ENCODE measurements at regions not wholly inside any gene's neighbourhood (a gene's known extent, or its start where the extent isn't known, plus 50 kb on each side); places are given as distances from the start of the nearest gene placed in this dataset.
"Not testable (repeated sequence)": the region's sequence is repeated elsewhere in the genome, so short reads cannot be mapped to it uniquely, and the experiment has no call there.

DNA sequence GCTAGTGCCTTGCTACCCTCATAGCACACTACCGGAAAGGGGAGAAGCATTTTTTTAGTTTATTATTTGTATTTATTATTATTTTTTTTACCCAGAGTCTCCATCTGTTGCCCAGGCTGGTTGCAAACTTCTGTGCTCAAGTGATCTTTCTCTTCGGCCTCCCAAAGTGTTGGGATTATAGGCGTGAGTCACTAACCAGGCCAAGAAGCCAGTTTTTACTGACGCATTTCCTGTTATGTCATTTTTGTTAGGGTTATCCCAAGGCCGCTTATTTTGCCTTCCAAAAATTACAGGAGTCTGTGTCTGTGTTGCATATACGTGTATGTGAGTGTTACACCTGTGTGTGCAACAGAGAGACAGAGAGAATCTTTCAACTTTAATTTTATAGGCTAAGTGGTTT lies 404.5 kb downstream of the GBA3 start:
- Mint-ChIP-seq H3K4me3 (no peak overlapping the region), H3K4me1 (no peaks in the 10 kb centered on the region), H3K9me3 (peaks cover 7% of the 10 kb centered on the region), H3K27me3 (no peaks in the 10 kb centered on the region), H3K27ac (ENCODE audit: low read depth) (no peak overlapping the region), H3K36me3 (ENCODE audit: insufficient read depth) (peaks cover 1% of the 10 kb centered on the region)
- DNase-seq (ENCODE audit: low spot score in 2 of 2): no peak
- ATAC-seq (replicated peaks; ENCODE audit: extremely low read depth, poor library complexity, severe bottlenecking): no peak

DNA sequence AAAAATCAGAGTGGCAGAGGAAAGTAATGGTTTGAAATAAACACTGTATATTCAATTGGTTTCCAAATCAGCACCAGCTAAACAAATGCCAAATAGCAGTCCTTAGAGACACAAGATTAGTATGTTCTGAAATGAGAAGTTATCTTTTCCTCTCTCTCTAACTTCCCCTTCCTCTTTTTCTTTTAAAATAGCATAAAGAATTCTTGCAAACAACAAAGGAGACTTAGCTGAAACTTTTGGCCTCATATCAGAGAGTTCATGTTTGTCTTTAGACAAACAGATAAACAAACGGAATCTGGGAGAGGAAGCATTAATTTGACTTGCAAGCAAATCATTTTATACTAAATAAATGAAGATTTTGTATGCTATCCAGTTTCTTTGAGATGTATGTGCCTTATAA lies 399.0 kb downstream of the GBA3 start:
- no peak for DNase-seq (ENCODE audit: low spot score in 2 of 2)
- H3K27me3 Mint-ChIP-seq: no peaks in the 10 kb centered on the region
- no peaks in the 10 kb centered on the region for H3K4me1 Mint-ChIP-seq
- peaks cover 1% of the 10 kb centered on the region for H3K36me3 Mint-ChIP-seq (ENCODE audit: insufficient read depth)
- peaks cover 13% of the 10 kb centered on the region for H3K9me3 Mint-ChIP-seq
- no peak overlapping the region for H3K27ac Mint-ChIP-seq (ENCODE audit: low read depth)
- ATAC-seq (replicated peaks; ENCODE audit: extremely low read depth, poor library complexity, severe bottlenecking): no peak
- H3K4me3 Mint-ChIP-seq: no peak overlapping the region

DNA sequence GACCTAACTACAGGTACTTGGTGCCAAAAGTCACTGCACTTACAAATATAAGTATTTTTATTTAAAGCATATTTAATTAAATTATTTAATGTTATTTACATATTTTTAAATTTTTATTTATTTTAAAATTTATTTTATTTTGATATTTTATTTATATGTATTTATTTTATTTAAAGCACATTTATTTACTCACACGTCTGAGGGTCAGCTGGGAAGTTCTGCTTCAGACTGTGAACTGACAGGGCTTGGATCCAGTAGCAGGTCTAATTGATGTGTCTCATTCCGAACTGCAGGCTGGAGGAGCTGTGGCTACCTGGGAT lies 392.5 kb downstream of the GBA3 start:
- Mint-ChIP-seq H3K9me3 (peaks cover 24% of the 10 kb centered on the region), H3K36me3 (ENCODE audit: insufficient read depth) (no peaks in the 10 kb centered on the region), H3K4me1 (no peaks in the 10 kb centered on the region), H3K27me3 (no peaks in the 10 kb centered on the region), H3K4me3 (no peak overlapping the region), H3K27ac (ENCODE audit: low read depth) (no peak overlapping the region)
- ATAC-seq (replicated peaks; ENCODE audit: extremely low read depth, poor library complexity, severe bottlenecking): no peak
- DNase-seq (ENCODE audit: low spot score in 2 of 2): no peak

DNA sequence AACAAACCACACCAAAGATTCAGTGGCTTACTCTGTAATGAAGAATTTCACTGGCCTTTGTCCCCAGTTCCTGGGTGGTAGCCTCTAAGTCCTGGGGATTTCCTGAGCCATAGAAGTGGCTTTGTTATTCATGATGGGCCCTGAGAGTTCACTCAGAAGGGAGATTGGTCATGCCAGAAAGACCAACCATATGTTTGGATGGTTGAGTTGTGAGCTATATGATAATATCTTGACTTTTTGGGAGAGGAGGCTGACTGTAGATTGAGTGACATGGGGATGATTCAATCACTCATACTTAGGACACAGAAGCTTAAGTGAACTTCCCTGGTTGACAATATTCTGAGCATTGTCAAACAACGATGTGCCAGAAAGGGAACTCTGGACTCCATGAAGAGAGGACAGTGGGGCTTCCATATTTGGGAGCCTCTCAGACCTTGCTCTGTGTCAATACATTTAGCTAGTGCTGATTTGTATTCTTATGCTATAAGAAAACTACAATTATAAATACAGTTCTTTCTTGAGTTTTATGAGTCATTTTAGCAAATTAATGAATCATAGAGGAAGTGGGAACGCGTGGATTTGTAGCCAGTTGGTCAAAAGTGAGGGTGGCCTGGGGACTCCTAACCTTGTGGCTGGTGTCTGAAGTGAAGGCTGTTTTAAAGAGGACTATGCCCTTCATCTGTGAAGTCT lies 392.0 kb downstream of the GBA3 start:
- ATAC-seq (replicated peaks; ENCODE audit: extremely low read depth, poor library complexity, severe bottlenecking): no peak
- H3K9me3 Mint-ChIP-seq: peaks cover 19% of the 10 kb centered on the region
- H3K4me1 Mint-ChIP-seq: no peaks in the 10 kb centered on the region
- no peak for DNase-seq (ENCODE audit: low spot score in 2 of 2)
- H3K36me3 Mint-ChIP-seq (ENCODE audit: insufficient read depth): no peaks in the 10 kb centered on the region
- no peaks in the 10 kb centered on the region for H3K27me3 Mint-ChIP-seq
- H3K4me3 Mint-ChIP-seq: no peak overlapping the region
- no peak overlapping the region for H3K27ac Mint-ChIP-seq (ENCODE audit: low read depth)

DNA sequence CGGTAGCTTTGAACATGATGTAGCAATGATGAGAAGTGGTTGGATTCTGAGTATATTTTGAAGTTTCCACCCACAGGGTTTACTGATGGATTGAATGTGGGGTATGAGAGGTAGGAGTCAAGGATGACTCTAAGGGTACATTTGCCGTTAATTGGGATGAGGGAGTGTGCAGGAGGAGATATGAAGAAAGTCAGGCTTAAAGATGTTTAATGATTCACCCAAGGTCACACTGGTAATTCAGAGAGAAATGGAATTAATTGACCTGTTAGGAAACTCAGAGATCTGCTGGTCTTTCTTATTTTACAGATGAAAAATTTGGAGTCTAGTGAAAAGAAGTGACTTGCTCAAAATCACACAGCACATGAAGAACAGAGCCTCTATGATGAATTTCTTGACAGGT lies 390.7 kb downstream of the GBA3 start:
- H3K36me3 Mint-ChIP-seq (ENCODE audit: insufficient read depth): no peaks in the 10 kb centered on the region
- DNase-seq (ENCODE audit: low spot score in 2 of 2) (no peak), ATAC-seq (replicated peaks; ENCODE audit: extremely low read depth, poor library complexity, severe bottlenecking) (no peak)
- no peak overlapping the region for H3K4me3 Mint-ChIP-seq
- H3K4me1 Mint-ChIP-seq: no peaks in the 10 kb centered on the region
- H3K9me3 Mint-ChIP-seq: peaks cover 19% of the 10 kb centered on the region
- H3K27ac Mint-ChIP-seq (ENCODE audit: low read depth): no peak overlapping the region
- H3K27me3 Mint-ChIP-seq: no peaks in the 10 kb centered on the region

DNA sequence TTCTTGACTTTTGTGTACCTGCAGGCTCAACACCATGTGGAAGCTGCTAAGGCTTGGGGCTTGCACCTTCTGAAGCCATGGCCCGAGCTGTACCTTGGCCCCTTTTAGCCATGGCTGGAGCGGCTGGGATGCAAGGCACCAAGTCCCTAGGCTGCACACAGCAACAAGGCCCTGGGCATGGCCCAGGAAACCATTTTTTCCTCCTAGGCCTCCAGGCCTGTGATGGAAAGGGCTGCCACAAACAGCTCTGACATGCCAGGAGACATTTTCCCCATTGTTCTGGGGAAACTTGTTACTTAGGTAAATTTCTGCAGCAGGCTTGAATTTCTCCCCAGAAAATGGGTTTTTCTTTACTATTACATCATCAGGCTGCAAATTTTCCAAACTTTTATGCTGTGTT lies 387.4 kb downstream of the GBA3 start:
- H3K4me3 Mint-ChIP-seq; ATAC-seq (replicated peaks; ENCODE audit: extremely low read depth, poor library complexity, severe bottlenecking); H3K27me3 Mint-ChIP-seq; H3K27ac Mint-ChIP-seq (ENCODE audit: low read depth); DNase-seq (ENCODE audit: low spot score in 2 of 2); H3K4me1 Mint-ChIP-seq; H3K36me3 Mint-ChIP-seq (ENCODE audit: insufficient read depth): not testable (repeated sequence)
- peaks cover 19% of the 10 kb centered on the region for H3K9me3 Mint-ChIP-seq

DNA sequence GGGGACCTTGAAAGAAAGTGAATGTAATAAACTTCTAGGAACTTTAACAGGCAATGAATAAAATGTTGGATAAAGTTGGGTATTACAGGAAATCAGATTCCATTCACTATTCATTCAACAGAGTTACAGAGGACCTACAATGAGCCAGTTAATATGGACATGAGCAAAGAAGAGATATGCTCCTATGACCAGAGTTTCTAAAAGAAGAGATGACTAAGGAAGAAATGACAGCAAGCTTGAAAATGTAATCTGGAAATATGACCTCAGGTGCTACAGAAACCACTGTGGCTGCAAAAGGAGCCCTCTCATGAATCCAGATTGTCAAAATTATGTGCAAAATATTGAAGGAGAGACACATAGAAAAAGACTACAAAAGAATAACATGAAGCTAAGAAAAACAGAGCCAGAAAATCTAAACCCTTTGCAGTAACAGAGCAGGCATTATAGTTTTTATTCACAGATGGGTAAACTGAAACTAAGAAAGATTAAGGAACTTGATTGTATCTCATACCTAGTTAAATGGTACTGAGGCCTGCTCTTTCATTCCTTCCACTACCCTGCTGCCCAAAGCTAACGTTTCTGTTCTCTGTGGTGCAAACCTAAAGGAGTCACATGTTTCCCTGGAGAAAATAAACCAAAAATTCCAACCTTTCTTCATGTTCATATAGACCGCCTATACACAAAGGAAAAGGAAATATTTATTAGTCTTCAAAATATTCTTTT lies 378.3 kb downstream of the GBA3 start:
- Mint-ChIP-seq H3K4me3 (no peak overlapping the region), H3K27ac (ENCODE audit: low read depth) (no peak overlapping the region), H3K9me3 (peaks cover 38% of the 10 kb centered on the region), H3K27me3 (no peaks in the 10 kb centered on the region), H3K4me1 (no peaks in the 10 kb centered on the region), H3K36me3 (ENCODE audit: insufficient read depth) (no peaks in the 10 kb centered on the region)
- no peak for DNase-seq (ENCODE audit: low spot score in 2 of 2)
- no peak for ATAC-seq (replicated peaks; ENCODE audit: extremely low read depth, poor library complexity, severe bottlenecking)

DNA sequence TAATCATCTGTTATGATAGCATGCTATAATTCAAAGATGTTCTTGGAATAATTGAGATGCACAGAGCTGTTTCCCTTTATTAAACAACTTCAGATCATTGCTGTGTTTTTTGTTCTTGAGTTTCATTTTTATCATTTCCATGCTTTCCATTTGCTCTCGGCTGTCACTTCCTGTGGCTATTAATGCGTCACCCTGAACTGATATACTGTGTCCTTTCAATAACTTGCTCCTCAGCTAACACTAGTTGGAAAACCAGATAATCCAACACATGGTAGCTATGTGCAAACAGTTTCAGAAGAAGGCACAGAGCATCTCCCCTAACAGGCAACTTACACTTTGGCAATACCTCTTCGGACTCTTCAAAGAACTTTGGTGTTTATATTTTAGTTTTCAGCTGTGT lies 376.0 kb downstream of the GBA3 start:
- Mint-ChIP-seq H3K4me3 (no peak overlapping the region), H3K9me3 (peaks cover 35% of the 10 kb centered on the region), H3K27ac (ENCODE audit: low read depth) (no peak overlapping the region), H3K4me1 (no peaks in the 10 kb centered on the region), H3K36me3 (ENCODE audit: insufficient read depth) (no peaks in the 10 kb centered on the region), H3K27me3 (no peaks in the 10 kb centered on the region)
- ATAC-seq (replicated peaks; ENCODE audit: extremely low read depth, poor library complexity, severe bottlenecking) (no peak), DNase-seq (ENCODE audit: low spot score in 2 of 2) (no peak)

DNA sequence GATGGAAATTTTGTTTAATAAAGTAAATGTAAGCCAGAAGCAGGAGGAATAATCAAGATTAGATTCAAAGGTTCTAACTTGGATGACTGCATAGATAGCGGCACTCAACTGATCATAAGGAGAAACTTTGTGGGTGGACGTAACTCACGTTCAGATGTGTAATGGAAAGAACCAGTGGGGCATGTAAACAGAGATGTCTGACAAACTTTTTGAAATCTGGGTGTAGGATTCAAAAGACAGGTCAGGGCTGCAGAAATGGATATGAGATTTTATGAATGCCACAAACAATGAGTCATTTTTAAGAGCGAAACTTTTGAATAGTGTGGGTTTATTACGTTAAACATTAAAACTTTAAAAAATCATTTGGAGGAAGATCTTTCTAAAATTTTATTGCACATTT lies 375.6 kb downstream of the GBA3 start:
- peaks cover 33% of the 10 kb centered on the region for H3K9me3 Mint-ChIP-seq
- H3K4me3 Mint-ChIP-seq: no peak overlapping the region
- H3K36me3 Mint-ChIP-seq (ENCODE audit: insufficient read depth): no peaks in the 10 kb centered on the region
- DNase-seq (ENCODE audit: low spot score in 2 of 2) (no peak), ATAC-seq (replicated peaks; ENCODE audit: extremely low read depth, poor library complexity, severe bottlenecking) (no peak)
- no peak overlapping the region for H3K27ac Mint-ChIP-seq (ENCODE audit: low read depth)
- H3K4me1 Mint-ChIP-seq: no peaks in the 10 kb centered on the region
- H3K27me3 Mint-ChIP-seq: no peaks in the 10 kb centered on the region

DNA sequence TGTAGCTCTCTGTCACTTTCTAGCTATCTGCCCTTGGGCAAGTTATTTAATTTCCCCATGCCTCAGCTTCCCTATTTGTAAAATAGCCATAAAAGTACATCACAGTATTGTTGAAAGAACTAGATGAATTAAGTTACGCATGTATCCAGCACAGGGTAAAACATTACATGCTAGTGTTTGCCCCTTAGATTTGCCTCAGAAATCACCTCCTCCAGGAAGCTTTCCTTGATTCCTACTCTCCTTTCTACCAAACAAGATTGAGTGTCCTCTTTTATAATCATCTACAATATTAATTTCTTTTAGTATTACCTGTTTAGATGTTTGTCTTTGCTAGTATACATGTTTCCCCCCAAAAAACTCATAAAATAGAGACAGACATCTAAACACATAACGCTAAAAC lies 369.5 kb downstream of the GBA3 start:
- DNase-seq (ENCODE audit: low spot score in 2 of 2) (no peak), ATAC-seq (replicated peaks; ENCODE audit: extremely low read depth, poor library complexity, severe bottlenecking) (no peak)
- Mint-ChIP-seq H3K36me3 (ENCODE audit: insufficient read depth) (peaks cover 1% of the 10 kb centered on the region), H3K4me1 (no peaks in the 10 kb centered on the region), H3K27ac (ENCODE audit: low read depth) (no peak overlapping the region), H3K27me3 (no peaks in the 10 kb centered on the region), H3K4me3 (no peak overlapping the region), H3K9me3 (peaks cover 21% of the 10 kb centered on the region)

DNA sequence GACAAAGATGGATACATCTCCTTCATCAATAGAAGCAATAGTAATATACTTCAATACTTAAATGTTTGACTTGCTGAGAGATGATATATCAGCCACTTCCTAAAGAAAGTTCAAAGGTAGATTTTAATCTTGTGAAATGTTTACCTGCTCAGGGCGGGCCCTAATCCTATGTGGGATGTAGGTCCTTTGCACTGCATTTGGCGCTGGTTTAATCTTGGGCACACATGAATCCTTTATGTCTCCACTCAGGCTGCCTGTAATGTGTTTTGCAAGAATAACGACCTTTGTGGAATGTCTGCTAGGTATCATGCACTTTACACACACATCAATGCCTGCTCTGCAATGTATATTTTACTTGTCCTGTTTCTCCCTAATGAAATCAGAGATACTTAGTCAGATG lies 368.7 kb downstream of the GBA3 start:
- Mint-ChIP-seq H3K27me3 (no peaks in the 10 kb centered on the region), H3K36me3 (ENCODE audit: insufficient read depth) (peaks cover 1% of the 10 kb centered on the region), H3K4me1 (no peaks in the 10 kb centered on the region), H3K4me3 (no peak overlapping the region), H3K27ac (ENCODE audit: low read depth) (no peak overlapping the region), H3K9me3 (peaks cover 22% of the 10 kb centered on the region)
- DNase-seq (ENCODE audit: low spot score in 2 of 2): no peak
- no peak for ATAC-seq (replicated peaks; ENCODE audit: extremely low read depth, poor library complexity, severe bottlenecking)

DNA sequence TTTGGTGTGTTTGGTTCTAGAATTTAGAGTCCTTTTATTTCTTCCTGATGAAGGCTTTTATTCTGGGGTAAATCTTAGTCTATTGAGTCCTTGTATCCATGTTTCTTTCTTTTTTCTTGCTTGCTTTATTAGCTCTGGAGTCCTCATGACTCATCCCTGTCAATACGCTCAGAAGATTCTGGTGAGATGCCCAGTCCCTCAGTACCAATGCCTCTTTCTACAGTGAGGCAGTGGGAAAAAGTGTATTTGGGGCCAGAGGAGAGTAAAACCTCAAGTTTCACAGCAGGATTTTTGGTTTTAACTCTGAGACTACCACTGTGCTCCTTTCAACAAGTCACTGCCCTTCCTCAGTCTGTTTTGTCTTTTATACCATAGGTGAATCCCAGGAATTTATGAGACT lies 368.0 kb downstream of the GBA3 start:
- Mint-ChIP-seq H3K9me3 (peaks cover 22% of the 10 kb centered on the region), H3K4me3 (no peak overlapping the region), H3K36me3 (ENCODE audit: insufficient read depth) (peaks cover 1% of the 10 kb centered on the region), H3K27ac (ENCODE audit: low read depth) (no peak overlapping the region), H3K4me1 (no peaks in the 10 kb centered on the region), H3K27me3 (no peaks in the 10 kb centered on the region)
- DNase-seq (ENCODE audit: low spot score in 2 of 2) (no peak), ATAC-seq (replicated peaks; ENCODE audit: extremely low read depth, poor library complexity, severe bottlenecking) (no peak)

DNA sequence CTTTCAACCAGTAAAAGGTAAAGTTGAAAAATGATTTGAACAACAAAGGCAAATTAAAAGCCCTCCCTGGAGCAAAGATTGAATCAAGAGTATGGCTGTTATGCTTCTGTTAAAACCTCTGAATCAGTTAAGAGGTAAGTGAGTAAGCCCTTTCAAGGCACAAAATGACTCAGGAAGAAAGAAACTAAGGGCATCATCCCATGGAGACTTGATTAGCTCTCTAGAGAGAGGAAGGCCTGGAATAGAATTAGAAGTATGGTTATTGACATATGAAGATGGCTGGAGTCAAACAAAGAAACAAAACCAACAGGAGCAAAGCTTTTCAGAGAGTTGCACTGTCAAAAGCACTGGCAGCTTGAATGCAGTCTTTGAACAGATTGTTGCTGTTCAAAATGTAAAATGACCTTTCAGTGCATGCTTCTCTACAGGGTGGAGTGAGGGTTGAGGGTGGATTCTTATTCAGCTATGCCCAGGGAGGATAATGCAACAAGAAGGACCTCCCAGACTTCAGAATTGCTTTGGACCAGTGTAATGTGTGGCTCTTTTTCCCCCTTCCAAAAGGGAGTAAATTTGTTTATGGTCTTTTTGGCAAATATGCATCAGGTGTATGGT lies 365.5 kb downstream of the GBA3 start:
- DNase-seq (ENCODE audit: low spot score in 2 of 2): no peak
- Mint-ChIP-seq H3K27me3 (no peaks in the 10 kb centered on the region), H3K36me3 (ENCODE audit: insufficient read depth) (peaks cover 1% of the 10 kb centered on the region), H3K4me1 (no peaks in the 10 kb centered on the region), H3K4me3 (no peak overlapping the region), H3K9me3 (peaks cover 30% of the 10 kb centered on the region), H3K27ac (ENCODE audit: low read depth) (no peak overlapping the region)
- ATAC-seq (replicated peaks; ENCODE audit: extremely low read depth, poor library complexity, severe bottlenecking): no peak

All from central memory CD8-positive, alpha-beta T cell (primary cell).